Skin epidermis (tissue), 12 donors: ENCODE measurements at regions not wholly inside any gene's neighbourhood (a gene's known extent, or its start where the extent isn't known, plus 50 kb on each side); places are given as distances from the start of the nearest gene placed in this dataset.

Experiments used
- H3K27ac ChIP-seq, 21 experiments: fragments of 200-600 bp; sonication (generic) in 11 of 21; one replicate each; pipeline ENCODE4 v1.5.0; 2020; ENCODE audit warnings: mild to moderate bottlenecking in 3 of 21, inconsistent platforms in 2 of 21, moderate library complexity in 2 of 21
- H3K4me3 ChIP-seq, 7 experiments: fragments of 200-600 bp; sonication (generic) in 2 of 7; one replicate each; pipeline ENCODE4 v1.5.0; 2020; ENCODE audit warnings: inconsistent platforms in 2 of 7, mild to moderate bottlenecking in 2 of 7, moderate library complexity in 1 of 7

DNA sequence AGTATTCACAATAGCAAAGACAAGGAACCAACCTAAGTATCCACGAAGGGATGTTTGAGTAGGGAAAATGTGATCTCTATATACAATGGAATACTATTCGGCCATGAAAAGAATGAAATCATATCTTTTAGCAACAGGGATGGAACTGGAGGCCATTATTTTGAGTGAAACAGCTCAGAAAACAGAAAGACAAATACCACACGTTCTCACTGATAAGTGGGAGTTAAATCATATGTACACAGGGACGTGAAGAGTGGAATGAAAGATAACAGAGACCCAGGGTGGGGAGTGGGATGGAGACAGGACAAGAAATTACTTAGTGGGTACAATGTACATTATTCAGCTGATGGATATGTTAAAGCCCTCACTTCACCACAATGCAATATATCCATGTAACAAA lies 1012.7 kb downstream of the TBC1D22A start:
- H3K27ac ChIP-seq = no peak overlapping the region
- no peak overlapping the region for H3K4me3 ChIP-seq

DNA sequence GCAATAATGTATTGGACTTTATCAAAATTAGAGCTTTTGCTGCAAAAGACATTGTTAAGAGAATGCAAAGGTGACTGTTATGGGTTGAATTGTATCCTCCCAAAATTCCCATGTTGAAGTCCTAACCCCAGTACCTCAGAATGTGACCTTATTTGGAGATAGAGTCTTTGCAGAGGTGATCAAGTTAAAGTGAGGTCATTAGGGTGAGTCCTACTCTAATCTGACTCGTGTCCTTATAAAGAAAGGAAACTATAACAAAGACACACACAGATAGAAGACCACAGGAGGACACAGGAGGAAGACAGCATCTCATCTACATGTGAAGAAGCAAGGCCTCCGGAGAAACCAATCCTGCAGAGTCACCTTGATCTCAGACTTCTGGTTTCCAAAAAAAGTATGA lies 1011.2 kb downstream of the TBC1D22A start:
- H3K27ac ChIP-seq = no peak overlapping the region
- H3K4me3 ChIP-seq = no peak overlapping the region

DNA sequence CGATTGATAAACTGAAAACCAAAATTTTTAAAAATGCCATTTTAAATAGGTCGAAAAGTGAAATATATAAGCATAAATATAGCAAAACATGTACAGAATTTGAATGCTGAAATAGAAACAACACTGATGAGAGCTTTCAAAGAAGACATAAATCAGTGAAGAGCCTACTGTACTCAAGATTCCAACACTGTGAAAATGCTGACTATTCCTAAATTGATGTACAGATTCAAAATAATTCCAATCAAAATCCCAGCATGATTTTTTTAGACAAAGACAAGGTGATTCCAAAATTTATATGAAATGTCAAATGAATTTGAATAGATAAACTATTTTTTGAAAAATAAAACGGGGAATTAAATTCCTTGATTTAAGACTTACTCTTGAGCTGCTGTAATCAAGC lies 1010.4 kb downstream of the TBC1D22A start:
- H3K4me3 ChIP-seq = no peak overlapping the region
- H3K27ac ChIP-seq = no peak overlapping the region

DNA sequence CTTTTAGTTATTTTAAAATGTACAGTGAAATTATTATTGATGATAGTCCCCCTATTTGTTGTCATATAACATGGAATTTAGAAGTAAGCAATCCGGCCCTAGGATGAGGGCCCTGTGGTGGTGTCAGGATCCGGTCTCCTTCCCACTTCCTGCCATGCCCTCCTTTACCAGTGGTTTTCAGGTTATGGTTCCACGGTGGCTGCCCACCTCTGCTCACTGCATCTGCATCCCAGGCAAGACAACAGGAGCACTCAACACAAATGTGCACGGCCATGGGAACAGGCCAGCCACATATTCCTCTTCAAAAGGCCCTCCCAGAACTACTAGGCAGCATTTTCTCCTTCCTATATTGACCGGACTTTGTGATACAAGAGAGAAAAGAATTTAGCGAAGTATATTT lies 1007.2 kb downstream of the TBC1D22A start:
- H3K27ac ChIP-seq = no peak overlapping the region
- H3K4me3 ChIP-seq = no peak overlapping the region

DNA sequence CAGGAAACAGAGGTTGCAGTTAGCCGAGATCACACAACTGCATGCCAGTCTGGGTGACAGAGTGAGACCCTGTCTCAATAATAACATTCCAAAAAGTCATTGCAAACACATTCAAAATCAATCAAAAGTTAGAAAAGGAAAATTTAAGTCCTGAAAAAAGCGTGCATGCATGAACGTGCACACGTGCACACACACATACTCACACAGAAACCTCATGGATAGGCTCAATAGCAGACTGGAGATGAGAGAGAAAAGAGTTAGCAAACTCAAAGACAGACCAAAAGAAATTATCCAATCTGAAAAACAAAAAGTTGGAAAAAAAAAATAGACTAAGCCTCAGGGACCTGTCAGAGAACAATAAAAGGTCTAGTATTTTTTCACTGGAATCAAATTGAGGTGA lies 1005.6 kb downstream of the TBC1D22A start:
- H3K4me3 ChIP-seq = no peak overlapping the region
- H3K27ac ChIP-seq = no peak overlapping the region

DNA sequence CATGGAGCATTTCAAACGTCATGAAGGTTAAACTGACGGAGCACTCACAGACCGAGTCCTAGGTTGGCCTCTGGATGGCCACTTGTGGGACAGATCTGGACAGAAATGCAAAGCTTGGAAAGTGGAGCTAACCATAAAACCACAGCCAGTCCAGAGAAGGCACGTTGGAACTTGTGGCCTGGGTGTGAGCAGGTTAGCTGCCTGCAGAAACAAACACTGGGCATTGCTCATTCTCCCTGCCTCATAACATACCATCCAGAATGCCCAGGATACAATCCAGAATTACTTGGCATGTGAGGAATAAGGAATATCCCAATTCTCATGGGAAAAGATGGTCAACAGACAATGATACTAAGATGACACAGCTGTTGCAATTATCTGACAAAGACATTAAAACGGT lies 1005.0 kb downstream of the TBC1D22A start:
- Histone ChIP-seq H3K27ac (no peak overlapping the region), H3K4me3 (no peak overlapping the region)

DNA sequence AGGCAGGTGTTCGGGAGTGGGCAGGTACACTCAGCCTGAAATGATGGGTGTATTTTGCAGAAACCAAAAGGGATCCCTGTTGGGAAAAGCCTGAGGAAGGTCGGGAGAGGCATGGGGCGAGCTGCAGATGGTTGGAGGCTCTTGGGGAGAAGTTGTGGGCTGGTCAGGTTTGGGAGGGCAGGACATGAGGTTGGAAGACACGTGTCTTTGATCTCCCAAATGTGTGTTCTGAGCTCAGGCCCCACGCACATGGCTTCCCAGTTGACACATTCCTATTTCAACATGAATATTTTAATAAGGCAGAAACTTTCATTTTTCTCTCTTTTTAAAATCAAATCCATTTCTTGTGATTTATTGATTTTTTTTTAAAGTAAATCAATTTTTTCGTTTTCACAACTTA lies 1003.3 kb downstream of the TBC1D22A start:
- no peak overlapping the region for H3K4me3 ChIP-seq
- no peak overlapping the region for H3K27ac ChIP-seq

DNA sequence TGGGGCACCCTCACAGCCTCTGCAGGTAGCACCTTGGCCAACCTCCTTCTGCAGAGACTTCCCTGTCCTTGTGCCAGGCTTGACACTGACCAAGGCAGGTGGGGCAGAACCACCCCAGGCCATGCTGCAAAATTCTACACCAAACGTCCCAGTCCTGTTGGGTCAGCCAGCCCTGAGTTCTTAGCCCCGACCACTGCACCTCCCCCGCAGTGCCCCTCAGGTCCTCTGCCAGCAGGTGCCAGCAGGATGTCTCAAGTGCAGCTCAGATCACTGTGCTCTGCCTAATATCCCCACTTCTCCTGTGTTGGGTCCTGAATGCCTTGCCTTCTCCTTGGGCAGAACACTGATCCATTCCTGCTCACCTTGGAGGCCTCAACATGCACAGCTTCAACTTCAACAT lies 999.7 kb downstream of the TBC1D22A start:
- H3K27ac ChIP-seq = no peak overlapping the region

DNA sequence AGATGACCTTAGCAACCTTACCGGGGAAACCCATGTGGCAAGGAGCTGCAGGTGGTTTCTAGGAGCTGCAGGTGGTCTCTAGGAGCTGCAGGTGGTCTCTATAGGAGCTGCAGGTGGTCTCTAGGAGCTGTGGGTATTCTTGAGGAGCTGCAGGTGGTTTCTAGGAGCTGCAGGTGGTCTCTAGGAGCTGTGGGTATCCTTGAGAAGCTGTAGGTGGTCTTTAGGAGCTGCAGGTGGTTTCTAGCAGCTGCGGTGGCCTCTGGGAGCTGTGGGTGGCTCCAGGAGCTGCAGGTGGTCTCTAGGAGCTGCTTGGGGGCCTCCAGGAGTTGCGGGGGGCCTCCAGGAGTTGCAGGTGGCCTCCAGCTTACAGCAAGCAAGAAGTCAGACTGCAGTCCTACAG lies 997.5 kb downstream of the TBC1D22A start:
- H3K27ac ChIP-seq = no peak overlapping the region
- no peak overlapping the region for H3K4me3 ChIP-seq

More for the DNA sequence above, 999.7 kb downstream of the TBC1D22A start:
- no peak overlapping the region for H3K4me3 ChIP-seq

DNA sequence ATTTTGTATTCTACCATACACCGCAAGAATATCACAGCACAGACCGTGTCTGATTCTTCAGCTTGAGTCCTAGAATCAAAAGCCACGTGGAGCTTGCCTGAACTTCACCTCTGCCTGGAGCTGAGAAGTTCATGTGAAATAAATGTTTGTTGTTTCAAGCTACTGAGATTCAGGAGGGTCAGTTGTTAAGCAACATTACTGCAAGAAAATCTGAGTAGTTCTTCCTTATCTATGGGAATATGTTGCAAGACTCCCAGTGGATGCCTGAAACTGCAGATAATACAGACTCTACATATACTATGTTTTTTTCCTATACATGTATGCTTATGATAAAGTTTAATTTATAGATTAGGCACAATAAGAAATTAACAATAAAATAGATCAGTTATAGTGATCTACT lies 995.3 kb downstream of the TBC1D22A start:
- H3K27ac ChIP-seq = no peak overlapping the region
- no peak overlapping the region for H3K4me3 ChIP-seq

DNA sequence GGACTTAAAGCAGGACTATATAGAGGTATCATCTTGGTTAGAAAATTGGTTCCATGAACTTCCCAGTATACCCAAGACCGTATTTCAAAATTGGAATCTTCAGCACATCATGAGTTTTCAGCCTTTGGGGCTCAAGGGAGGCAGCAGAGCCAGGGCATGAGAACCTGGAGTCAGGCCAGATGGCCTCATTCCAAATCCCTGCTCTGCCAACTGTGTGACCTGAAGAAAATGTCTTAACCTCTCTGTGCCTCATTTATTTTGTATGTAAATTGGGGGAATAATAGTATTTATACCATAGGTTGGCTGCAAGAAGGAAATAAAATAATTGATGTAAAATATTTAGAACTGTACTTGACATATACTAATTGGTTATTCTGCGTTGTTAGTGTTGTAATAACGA lies 987.6 kb downstream of the TBC1D22A start:
- Histone ChIP-seq H3K27ac (no peak overlapping the region), H3K4me3 (no peak overlapping the region)

DNA sequence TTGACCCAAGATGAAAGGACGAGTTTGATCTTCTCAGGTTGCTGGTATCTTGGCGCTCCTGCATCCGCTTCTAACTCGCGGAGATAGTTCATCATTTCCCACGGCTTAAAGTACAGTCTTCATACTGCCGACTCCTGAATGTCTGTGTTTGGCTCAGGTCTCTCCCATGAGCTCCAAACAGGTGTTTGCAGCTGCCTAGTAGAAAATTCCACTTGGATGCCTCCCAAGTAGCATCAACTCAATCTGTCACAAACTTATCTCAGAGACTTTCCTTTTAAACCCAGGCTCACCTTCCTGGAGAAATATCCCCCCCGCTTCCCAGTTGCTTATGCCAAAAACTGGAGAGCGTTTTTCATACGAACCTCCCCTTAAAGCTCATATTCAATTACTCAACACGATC lies 986.5 kb downstream of the TBC1D22A start:
- H3K4me3 ChIP-seq = no peak overlapping the region
- no peak overlapping the region for H3K27ac ChIP-seq

DNA sequence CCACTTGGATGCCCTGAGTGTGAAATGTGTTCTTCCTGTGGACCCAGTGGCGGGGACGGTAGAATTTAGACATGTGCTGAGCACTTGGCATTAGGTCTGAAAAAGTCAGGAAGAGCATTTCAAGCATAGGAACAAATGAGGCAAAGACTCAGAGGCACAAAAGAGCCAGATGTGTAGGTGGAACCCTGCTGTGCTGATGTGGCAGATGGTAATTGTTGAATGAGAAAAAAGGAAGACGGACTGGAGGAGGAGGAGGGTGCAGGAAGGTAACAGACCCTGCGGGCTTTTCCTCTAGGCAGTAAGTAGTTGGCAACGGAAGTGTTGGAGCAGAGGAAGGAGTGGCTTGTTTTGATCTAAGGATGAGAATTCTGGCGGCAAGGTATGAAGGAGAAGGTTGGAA lies 985.8 kb downstream of the TBC1D22A start:
- H3K4me3 ChIP-seq = no peak overlapping the region
- no peak overlapping the region for H3K27ac ChIP-seq

DNA sequence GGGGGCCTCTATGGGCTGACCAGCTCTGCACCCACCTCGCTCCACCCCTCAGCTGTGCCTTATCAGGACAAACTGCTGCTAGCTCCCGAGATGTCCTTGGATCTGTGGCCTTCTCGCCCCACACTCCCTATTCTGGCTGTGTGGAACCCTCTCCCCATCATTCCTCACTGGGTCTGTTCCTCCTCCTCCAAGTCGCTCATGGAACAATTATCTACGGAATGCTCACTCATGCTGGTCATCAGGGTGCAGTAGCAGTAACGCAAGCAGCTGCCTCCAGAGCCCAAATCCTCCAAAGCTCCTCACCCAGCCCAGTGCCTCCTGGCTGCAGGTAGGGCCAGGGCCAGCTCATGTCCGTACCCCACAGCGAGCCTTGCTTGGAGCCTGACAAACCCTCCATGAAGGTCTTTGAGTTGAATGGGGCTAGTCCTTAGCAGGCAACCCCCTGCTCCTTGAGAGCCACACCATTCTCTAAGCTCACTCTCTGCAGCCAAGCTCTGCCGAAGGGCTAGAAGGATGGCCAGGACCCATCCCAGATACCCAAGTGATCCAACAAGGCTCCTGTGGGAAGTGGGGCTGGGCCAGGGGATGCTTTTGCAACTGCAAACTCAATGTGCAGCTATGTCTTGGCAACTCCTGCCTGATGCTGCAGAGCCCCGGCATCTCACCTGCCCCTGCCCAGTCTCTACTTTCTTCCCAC lies 977.8 kb downstream of the TBC1D22A start:
- H3K27ac ChIP-seq = no peak overlapping the region

DNA sequence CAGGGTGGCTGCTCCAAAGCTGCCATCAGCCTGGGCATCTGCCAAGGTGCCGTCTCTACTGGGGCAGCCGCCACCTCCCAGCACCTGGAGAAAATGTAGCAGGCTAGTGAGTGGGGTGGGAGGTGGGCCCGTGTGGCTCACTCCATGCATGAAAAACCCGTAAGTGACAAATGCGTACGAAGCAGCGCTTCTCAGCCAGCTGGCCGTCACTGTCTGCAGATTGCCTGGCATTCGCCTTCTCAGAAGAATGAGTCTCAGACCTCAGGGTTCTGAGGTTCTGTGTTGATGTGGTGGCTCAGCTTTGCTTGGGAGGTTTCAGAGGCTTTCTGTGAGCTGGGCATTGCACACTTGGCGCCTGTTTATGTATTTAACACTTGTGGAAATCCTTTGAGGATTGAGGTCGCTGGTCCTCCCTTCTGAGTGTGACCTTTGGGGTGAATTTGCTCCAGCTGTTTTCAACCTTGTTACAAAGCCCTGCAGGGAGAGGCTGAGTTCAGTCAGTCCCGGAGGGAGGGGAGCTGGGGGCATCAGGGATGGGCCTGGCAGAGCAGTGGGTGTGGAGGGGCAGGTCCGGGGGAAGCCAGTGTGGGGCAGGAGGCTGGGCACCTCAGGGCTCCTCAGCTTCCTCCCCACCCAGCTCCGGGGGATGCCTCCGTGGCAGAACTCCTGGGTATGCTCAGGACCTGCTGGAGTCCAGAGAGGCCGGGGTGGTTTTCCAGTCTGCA lies 977.0 kb downstream of the TBC1D22A start:
- Histone ChIP-seq H3K4me3 (no peak overlapping the region), H3K27ac (no peak overlapping the region)

More for the DNA sequence above, 977.8 kb downstream of the TBC1D22A start:
- no peak overlapping the region for H3K4me3 ChIP-seq

DNA sequence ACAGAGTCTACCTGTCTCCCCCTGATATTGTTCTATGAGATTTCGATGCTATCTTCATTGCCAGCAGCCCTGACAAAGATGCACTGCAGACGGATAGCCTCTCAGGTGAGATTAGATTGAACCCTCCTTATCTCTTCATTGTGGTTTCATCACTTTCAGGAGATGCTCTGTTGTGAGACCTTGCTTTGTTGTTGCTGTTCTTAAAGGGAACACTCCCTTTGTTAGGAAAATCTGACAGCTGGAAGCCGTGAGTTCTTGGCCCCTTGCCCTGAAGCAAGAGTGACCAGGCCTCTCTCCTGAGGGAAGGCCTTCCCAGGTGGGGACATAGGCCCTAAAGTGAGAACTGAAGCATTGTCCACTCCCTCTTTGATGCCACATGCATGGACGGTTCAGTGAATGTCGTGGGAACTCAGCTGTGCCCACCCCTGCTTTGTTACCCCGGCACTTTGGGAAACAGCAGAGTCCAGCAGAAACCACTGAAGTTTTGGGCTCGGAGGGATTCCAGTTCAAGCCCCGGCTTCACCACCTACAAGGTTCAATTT lies 976.1 kb downstream of the TBC1D22A start:
- H3K27ac ChIP-seq = no peak overlapping the region
- no peak overlapping the region for H3K4me3 ChIP-seq

DNA sequence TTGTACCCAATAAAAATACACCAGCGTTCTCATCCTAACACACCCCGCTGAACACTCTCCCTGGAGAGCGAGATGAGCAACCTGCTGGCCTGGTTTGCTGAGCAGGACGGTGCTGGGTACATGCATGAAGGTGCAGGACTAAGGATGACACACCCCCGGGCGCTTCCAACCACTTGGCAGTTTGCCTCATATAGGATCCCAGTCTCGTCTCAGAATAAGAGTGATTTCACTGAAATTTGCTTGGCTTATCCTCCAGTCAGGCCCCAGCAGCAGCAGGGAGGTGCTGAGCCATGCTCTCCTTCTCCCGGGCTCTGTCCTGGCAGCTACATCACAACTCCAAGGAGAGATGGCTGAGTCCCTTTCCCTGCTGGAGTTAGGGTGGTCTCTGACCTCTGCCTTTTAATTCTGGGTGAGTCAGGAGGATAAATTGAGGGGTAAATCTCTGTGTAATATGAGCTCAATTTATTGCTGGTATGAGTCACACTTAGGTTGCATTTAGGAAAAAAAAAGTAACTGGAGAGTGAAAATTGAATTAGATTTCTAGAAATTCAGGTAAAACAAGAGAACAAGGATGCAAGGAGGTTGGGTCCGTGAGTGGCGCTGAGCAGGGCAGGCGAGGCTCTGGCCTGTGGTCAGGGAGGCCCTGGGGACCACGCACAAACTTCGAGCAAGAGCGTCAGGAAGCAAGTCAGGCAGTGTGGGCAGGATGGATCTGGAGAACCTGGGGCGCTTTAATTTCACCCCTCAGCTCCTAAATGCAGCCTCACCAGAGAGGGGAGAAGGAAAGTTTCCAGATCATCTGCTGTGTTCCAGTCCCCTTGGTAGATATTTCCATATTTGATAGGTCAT lies 974.0 kb downstream of the TBC1D22A start:
- Histone ChIP-seq H3K4me3 (no peak overlapping the region), H3K27ac (no peak overlapping the region)

DNA sequence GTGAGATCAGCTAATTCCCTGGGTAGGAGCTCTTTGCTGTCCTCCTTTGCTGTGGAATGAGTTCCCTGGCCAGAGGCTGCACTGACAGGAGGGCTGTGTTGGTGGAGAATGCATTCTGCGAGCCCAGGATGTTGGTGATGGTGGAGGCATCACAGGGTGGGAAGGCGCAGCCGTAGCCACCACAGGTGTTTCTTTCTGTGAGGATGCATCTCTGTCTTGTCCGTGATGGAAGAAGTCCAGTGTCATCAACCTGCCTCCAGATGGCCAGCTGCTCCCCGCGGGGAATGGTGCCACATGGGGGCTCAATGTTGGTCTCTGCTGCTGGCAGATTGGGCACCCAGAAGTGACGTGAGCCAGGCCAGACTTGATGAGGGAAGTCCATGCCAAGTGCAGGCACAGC lies 972.1 kb downstream of the TBC1D22A start:
- no peak overlapping the region for H3K4me3 ChIP-seq
- no peak overlapping the region for H3K27ac ChIP-seq

DNA sequence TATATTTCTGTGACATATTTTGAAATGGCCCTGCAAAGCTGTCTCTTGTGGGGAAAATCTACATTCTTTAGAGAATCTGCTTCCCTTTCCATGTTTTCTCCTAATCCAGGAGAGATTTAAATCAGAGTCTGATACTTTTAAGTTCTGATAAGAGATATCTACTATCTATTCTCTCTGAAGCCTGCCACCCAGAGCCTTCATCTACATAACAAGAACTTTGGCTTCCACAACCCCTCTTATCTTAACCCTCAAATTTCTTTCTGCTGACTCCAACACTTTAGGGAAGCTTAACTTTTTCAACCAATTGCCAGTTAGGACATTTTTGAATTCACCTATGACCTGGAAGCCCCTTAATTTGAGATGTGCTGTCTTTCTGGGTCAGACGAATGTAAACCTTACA lies 965.2 kb downstream of the TBC1D22A start:
- H3K27ac ChIP-seq = no peak overlapping the region
- H3K4me3 ChIP-seq = no peak overlapping the region

DNA sequence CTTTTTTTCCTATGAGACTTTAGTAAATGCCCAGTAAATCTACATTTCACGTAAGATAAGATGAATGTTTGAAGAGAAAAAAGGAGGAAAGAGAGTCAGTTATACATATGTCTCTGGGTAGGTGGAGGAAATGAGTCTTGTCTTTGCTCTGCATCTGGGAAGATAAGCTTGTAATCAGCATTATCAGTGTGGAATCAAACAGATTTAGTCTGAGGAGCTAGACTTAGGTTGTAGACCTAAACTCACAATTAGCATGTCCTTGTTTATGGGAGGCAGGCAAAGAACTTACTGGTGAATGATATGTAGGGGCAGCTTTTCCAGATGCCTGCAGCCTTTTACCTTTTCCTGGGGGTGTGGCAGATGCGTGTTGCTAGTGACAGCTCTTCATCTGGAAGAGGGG lies 962.3 kb downstream of the TBC1D22A start:
- H3K27ac ChIP-seq = no peak overlapping the region
- H3K4me3 ChIP-seq = no peak overlapping the region

DNA sequence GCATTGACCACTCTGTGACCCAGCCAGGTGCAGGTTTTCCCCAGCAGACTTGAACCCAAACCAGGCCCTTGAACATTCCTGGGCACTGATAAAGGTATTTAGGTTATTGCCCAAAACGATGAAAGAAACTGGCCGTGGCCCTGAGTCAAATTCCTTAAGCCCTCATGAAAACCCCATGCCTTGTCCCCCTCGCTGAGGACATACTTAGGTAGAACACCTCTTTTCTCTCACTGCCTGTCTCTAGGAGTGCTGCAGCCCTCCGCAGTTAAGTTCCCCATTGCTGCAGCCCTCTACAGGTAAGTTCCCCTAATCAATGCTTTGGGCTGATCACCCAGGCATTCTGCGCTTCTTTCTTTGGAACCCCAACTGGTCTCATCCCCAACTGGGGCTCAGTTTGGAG lies 961.6 kb downstream of the TBC1D22A start:
- H3K27ac ChIP-seq = no peak overlapping the region
- H3K4me3 ChIP-seq = no peak overlapping the region
